ENCODE measurements at regions not wholly inside any gene's neighbourhood (a gene's known extent, or its start where the extent isn't known, plus 50 kb on each side); places are given as distances from the start of the nearest gene placed in this dataset.

DNA sequence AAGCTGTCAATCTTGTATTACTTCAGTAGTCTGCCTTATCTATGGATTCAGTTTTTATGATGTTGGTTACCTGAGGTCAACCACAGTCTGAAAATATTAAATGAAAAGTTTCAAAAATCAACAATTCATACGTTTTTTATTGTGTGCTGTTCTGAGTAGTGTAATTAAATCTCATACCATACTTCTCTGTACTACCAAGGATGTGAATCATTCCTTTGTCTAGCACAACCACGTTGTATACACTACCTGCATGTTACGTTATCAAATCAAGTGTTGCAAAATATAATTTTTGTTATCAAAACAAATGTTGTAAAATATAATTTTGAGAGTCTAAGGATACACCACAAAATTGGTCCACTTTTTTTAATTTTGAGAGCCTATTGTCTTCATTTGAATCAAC is 590.2 kb upstream of the SETBP1 start:
- TF ChIP-seq REST (IDR thresholded peaks at IDR 0.05; ENCODE audit: insufficient read depth in 1 of 2, low read depth in 2 of 2, low read length in 2 of 2) (no peak), TAF1 (IDR thresholded peaks at IDR 0.05; ENCODE audit: borderline replicate concordance, insufficient read depth, low read length) (no peak)

All from PFSK-1 (cell line).